HS-5 (cell line): ENCODE measurements at regions not wholly inside any gene's neighbourhood (a gene's known extent, or its start where the extent isn't known, plus 50 kb on each side); places are given as distances from the start of the nearest gene placed in this dataset.

Experiments
- DNase-seq: peaks from one replicate; pipeline ENCODE4 v3.0.0-alpha.2; 2012; ENCODE audit warnings: low read depth

DNA sequence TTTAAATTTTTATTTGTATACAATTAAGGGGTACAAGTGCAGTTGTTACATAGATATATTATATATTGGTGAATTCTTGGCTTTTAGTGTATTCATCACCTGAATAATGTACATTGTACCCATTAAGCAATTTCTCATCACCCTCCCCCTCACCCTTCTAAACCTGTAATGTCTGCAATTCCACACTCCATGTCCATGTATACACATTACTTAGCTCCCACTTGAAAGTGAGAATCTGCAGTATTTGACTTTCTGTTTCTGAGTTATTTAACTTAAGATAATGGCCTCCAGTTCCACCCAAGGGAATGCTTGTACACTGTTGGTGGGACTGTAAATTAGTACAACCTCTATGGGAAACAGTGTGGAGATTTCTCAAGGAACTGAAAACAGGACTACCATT is 383.2 kb upstream of the KCNMB2 start:
- DNase-seq = no peak

DNA sequence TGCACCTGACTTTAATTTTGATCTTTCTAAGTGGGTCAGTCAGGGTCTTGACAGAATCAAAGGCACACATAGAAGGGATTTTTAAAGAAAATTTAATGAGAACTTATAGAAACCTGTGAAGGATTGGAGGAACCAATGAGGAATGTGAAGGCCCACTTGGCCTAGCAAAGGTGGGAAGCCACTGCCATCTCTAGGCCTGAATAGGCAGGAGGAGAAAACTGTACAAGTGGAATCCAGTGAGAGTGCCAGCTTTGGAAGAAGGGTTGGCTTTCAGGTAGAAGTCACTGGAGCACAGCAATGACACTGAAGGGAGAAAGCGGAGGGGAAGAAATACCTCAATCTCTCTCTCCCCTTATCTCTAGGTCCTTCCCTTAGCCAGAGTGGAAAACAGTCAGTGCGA is 380.7 kb upstream of the KCNMB2 start:
- DNase-seq = no peak

DNA sequence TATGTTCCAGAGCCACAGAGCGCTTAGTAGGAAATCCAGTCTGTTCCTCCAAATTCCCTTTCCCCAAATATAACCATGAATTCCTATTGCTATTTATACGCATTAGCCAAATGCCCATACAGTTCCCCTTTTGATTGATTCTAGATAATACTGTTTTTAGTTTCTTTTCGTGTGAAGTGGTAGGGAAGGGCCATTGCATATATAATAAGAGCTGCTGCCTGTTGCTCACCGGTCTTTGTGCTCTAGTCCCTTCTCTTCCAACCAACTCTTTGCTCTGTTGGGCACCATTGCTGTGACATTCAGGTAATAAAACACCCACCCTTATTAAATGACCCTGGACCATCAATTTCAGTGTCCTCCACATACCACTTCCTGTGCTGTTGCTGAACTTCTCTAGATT is 379.9 kb upstream of the KCNMB2 start:
- no peak for DNase-seq

DNA sequence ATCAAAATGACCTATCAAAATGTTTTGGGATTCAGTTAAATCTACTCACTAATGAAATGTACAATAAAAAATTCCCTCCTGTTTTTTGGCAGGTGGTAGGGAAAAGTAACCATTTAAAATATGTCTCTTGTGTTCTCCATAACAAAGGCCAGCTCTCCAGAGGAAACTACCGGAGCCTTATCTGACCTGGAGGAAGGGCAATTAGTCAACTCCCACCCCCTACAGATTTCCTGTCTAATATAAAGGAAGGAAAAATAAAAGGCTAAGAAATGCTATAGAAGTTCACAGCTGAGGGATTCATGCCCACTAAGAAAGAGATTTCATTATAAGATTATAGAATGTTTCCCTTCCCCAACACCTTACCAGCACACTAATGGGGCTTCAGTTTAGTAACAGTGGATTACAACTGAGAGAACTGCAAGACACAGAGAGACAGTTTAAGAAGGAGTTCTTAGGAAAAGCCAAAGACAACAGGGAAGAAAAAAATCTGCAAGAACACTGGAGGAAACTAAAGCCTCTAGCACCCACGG is 376.5 kb upstream of the KCNMB2 start:
- DNase-seq = no peak

DNA sequence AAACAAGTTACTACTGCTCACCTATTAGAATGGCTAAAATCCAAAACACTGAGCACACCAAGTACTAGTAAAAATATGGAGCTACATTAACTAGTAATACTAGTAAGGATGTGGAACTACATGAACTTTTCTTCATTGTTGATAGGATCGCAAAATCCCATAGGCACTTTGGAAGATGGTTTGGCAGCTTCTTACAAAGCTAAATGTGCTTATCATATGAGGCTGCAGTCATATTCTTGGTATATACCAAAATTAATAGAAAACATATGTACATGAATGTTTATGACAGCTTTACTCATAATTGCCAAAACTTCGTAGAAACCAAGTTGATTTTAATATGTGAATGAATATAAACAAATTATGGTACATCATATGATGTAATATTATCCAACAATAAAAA is 366.8 kb upstream of the KCNMB2 start:
- DNase-seq = no peak

DNA sequence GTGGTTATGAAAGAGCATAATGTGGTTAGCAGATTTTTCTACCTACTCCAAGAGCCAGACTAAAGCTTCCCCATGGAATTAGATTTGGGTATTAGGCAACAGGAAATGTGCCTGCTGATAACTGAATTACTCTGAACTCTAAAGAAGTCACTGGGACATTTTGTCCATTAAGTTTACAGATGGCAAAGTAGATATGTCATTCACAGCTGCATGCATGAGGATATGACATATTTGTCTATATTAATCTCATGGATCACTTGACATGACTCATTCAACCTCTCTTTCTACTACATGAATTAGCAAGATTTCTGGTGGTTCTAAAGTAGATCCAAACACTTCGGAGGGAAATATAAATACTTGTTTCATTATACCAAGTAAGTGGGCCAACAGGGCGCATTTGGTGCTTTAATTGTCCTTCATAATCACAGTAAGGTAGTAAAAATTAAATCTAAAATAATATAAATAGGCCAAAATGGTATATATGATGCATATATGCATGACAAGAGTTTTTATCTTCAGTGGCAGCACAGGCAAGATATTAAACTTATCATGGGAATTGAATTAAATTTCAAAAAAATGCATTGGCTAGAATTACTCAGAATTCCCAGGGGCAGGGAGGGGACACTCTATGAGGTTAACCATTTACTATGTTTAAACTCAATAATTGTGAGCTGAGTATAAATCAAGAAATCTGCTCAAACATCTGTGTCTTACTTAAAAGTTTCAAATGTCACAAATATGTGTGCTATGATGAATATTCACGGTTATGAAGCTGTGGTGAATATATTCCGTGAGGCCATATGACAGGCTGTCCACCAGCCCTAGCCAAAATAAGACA is 365.3 kb upstream of the KCNMB2 start:
- DNase-seq = peak; percentile 87

DNA sequence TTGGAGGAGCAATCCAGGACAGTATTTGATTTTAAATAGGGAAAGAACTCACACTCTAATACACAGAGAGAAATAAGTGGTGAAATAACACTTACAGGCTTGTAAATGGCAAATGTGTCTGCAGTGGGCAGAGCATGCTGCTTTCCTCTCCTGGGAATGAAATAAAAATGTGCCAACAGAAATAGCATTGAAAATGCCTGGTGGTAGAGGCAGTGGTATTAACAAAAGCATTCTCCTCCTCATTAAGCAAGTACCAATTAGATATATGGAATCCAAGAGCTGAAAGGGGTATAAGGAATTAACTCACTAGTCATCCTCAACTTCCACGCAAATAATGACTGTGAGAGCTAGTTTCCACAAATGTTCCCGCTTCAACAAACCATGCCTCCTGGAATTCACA is 364.1 kb upstream of the KCNMB2 start:
- DNase-seq = no peak

DNA sequence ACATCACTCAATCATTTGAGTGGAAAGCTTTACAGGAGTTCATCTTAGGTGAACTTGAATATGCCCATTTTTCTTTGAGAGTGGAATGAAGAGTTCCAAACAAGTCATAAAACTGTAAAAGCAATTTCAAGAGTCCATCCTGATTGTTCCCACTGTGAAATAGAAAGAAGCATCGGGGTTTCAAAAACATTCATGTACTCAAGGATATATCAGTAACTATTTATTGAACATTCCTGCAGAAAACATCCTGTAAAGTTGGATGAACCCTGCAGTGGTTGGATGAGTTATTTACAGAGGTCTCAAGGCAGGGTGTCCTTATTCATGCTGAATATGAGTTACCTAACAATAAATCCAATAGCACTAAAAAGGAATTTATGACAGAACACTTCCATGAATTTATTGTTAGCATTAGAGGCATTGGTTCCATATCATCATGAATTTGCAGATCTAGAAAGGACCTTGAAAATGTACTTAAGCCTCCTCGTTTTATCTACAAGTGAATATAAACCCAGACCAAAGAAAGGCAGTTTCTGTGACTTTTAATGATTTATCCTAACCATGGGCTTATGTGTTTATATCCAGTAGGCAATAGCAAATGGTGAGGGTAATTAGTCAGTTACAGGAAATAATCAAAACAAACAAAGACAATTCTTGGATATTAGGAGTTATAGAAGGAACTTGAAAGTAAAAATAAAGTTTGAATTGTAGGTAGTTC is 361.9 kb upstream of the KCNMB2 start:
- DNase-seq = no peak

DNA sequence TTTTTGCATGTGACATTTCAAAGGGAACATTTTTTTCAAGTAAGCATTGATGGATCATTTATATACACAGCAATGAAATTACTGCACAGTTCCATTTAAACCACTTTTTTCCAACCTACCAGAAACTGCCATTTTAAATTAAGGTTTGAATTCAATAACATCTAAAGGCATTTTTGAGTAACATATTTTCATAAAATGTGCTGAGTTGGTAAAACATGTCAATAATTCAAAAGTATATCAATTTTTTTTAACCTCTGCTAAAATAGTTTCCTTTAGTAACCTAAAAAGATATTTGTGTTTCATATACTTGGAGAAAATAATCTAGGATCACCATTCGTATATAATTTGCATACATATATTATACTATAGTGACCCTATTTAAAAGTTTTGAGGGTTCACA is 355.1 kb upstream of the KCNMB2 start:
- no peak for DNase-seq

DNA sequence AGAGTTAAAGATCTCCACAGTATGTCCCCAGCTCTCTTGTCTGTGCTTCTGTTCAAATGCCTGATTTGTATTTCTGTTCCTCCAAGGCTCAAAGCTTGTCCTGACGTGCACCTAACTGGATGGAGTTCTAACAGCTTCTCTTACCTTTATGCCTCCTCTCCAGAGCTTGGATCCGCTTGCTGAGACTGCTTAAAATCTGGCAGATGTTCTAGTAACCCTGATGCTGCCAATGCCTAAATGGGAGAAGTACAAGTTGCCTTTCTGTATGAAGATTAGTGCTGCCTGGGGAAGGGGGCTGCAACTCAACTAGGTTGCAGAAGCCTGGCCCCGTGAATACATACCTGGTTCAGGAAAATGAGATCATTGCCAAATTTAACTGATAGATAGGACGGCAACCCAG is 354.5 kb upstream of the KCNMB2 start:
- DNase-seq = no peak

DNA sequence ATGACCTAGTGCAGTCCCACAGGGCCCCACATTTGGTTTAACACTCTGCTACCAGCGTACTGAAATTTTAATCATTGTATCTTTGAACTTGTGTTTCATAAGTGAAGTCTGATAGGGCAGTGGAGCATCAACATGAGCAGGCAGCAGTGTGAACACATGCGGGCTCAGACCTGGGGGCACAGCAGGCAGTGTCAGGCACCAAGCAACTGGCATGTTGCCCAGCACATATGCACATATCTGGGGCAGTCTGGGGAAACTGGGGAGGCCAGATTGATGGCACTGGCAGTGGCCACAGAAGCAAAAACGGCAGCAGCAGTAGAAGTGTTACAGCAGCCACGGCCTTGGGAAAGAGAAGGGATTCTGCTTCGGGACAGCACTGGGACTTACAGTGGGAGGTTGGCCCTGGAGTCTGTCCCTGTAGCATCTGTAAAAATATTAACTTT is 353.9 kb upstream of the KCNMB2 start:
- DNase-seq = no peak

DNA sequence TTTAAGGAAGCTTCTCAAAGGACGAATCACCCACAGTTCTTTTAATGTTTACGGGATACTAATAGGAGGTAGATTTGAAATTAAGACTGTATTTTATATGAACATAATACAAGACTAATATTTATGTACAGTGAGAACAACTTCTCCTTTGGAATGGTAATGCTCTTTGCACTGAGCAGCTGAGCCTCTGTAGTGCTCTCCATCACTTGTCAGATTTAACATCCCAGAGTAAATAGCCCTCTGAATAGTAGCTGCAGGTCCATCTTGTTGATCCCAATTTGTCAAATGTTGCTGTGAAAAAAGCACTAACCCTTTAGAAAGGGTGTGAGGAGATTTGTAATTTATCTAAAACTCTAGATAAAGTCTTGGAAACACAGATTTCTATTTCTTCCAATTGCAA is 351.4 kb upstream of the KCNMB2 start:
- DNase-seq = no peak

DNA sequence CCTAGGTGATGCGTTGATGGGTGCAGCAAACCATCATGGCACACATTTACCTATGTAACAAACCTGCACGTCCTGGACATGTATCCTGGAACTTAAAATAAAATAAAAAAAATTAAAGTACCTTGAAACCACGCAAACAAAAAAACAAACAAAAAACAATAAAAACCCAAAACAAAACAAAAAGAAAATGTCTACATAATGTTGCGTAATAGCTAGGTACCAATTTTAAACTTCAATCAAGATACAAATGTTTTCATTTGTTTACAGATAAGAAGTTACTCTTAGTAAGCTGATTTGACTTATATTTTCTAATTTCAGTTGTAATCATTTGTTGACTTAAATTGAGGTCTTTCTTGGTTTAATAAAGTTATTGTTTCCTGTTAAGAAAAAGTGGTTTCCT is 349.6 kb upstream of the KCNMB2 start:
- no peak for DNase-seq

DNA sequence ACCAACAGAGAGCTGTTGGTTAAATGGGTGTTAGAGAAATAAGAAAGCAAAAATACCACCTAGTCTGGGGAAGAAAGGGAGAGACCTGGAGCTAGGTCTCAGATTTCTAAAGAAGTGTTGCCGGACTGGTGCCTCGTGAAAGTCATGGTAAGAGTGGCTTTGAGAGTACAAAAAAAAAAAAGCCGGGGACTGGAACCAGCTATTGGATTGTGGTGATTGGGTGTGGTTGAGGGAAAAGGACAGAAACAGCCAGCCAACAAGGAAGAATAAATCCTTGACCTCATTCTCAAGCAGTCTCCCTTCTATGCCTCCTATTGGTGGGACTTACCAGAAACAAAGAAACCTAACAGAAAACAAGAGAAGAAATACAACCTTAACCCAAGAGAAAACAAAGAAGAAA is 346.4 kb upstream of the KCNMB2 start:
- no peak for DNase-seq

DNA sequence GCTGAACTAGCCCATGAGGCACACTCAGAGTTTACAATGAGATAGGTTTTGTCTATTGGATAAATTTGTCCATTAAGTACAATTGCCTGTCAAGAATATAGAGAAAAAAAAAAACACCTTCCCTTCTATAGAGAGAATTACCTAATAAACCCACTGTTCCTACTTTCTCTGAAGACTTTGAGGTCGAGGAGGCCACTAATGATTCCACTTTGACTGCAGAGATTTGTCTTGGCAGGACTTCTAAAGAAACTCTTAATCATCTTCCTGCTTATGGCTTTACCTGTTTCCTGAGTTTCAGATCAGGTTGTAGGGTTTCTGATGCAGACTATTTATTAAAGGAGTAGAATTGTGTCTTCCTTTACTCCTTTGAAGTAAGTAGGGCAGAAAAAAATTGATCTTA is 342.4 kb upstream of the KCNMB2 start:
- no peak for DNase-seq

DNA sequence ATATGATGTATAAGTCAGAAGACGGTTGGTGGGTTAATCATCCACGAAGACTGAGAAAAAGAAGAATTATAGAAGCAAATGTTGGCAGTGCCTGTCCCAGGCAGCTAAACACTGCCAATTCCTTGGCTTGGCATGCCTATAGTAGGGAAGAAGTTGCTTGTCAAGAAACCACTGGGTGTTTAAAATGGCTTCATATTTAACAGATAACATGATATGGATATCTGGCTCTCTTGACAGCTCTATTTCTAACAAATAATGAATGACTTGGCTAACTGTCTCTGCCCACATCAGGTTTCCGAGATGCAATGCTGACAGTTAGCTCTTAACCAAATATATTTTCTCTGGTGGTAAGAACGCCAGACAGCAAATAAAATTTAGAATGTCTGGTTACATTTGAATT is 341.7 kb upstream of the KCNMB2 start:
- DNase-seq = no peak

DNA sequence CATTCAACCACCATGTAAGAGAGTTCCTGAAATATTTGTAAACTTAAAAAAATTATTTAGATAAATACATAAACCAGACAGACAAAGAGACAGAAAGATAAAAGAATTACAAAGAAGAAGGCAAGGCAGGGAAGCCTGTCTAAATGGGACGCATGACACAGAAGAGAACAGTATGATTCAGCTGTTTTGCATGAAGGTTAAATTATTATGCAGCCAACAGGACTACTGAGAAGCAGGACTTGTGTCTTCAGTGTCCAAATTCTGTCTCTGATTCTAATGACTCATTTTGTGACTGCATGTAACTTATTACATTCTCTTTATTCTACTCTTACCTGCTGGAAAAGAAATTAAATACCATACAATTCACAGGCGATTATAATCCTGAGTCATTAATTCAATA is 340.4 kb upstream of the KCNMB2 start:
- DNase-seq = no peak

DNA sequence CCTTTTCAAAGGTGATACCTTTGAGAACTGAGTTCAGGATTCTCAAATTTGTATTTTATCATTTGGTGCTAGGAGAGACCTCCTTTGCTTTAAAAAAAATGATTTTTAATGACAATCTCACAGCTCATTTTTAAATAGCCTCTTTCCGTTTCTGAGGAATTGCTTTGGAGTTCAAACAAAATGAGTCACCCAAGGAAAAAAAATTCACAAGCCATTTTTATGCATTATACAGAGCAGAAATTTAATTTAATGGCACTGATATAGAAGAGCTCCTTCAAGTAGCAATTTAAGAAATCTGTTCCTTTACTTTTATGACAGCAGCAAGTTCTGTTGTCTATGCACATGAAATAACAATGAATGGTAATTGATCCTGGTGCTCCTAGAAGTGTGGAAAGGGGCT is 337.9 kb upstream of the KCNMB2 start:
- no peak for DNase-seq

DNA sequence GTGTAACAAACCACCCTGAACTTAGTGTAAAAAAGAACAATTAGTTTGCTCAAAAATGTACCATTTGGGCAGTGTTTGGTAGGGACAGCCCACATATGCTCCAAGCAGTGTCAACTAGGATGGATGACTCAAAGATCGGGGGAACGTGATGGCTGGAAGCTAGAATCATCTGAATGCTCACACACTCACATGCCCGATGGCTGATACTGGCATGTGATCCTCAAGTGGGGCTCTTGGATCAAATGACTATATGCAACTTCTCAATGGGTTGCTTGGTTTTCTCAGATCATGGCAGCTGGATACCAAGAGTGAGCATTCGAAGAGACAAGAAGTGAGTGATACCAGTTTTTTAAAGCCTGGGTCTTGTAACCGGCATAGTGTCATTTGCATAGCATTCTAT is 335.9 kb upstream of the KCNMB2 start:
- DNase-seq = no peak

DNA sequence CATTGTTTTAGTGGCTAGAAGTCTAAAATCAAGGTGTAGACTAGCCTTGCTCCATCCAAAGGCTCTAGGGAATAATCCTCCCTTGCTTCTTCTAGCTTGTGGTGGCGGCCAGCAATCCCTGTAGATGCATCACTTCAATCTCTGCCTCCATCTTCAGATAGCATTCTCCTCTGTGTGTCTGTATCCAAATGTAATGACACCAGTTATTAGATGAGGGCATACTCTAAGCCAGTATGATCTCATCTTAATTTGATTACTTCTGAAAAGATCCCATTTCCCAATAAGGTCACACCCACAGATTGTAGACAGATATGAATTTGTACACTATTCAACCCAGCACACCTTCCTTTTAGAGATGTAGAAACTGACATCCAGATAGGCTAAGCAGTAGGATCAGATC is 334.5 kb upstream of the KCNMB2 start:
- DNase-seq = no peak

DNA sequence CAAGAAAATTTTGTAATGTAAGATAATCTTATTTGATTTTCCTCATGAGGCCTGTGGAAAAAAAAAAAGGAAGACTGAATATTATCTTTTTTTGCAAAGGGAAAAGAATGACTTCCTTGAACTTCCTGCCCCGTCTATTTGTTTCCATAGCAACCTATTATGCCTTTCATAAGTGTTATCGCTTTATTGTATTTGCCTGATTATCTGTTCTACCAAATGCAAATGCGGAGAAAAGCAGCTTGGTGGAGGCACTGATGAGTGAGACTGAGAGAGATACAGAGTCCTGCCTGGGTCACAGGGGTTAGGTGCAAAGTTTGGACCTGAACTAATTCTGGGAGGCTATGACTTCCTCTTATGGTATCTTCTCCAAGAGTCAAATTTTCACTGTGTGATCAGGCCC is 334.0 kb upstream of the KCNMB2 start:
- DNase-seq = no peak

DNA sequence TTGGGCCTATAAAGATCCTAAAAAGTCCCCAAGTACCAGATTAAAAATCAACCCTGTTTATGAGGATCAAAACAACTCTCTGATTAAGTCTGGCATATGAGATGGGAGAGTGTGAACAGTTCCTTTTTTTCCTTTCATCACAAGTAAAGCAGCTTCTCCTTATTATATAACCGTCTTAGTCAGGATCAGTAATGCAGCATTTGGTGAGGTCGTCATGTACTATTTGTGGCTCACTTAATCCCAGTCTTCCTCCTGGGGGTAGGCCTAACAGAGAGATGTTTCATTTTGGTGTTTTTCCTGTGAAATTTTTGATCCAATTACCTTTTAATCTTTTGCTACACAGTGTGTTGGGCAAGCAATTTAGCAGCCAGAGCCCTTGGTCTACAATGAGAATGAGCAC is 333.1 kb upstream of the KCNMB2 start:
- no peak for DNase-seq

DNA sequence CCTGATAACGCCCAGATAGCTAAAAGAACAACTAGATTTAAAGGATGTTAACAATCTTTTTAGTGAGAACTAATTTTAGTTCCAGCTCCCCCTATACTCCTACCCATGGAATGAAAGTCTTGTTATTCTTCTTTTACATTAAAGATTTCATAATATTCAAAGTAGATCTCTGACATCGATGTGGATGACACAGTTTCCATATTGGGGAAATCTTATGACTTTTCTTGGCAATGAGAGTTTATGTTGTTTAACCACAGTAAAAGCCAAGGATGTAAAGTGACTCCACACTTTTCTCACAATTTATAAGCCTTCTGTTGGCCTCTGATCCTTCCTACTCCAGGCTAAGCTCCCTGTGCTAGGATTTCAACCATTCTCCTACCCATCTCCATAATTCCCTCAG is 332.6 kb upstream of the KCNMB2 start:
- no peak for DNase-seq

DNA sequence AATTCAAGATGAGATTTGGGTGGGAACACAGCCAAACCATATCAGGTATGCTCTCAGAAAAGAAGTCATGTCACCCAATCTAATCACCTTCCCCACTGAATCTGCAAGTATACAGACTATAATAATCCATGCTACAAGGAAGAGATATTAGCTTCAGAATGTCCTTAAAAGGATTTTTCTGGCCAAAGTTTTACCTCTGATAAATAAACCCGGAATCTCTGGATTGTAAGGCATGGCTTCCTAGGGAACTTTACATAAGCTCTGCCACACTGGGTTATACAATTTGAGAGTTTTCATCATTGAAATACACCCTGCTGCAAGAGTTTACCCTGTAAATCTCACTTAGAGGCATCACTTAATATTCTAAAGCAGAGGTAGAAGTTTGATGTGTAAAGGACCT is 330.5 kb upstream of the KCNMB2 start:
- DNase-seq = no peak
